SK-N-SH (cell line): ENCODE measurements at regions not wholly inside any gene's neighbourhood (a gene's known extent, or its start where the extent isn't known, plus 50 kb on each side); places are given as distances from the start of the nearest gene placed in this dataset.
"Not testable (repeated sequence)": the region's sequence is repeated elsewhere in the genome, so short reads cannot be mapped to it uniquely, and the experiment has no call there.

ENCODE experiments used
- CTCF ChIA-PET: fragments of 300-600, 350-600 bp; formaldehyde crosslinking; extraction: SDS; loops from one replicate; lab custom pipeline; 2021; lab: Yijun Ruan, JAX
- POLR2A ChIA-PET: fragments of 350-600 bp; sonication (Branson Sonifier 250); formaldehyde crosslinking; extraction: SDS; loops from one replicate; lab custom pipeline; 2020; ENCODE audit warnings: antibody characterized with exemption, inconsistent platforms; lab: Yijun Ruan, JAX
- DNase-seq: peaks from one replicate; pipeline ENCODE4 v3.0.0; 2012
- H2AFZ ChIP-seq: fragments of 200-600 bp; sonication (generic); 2 replicates; pipeline ENCODE4 v1.8.1; 2016; ENCODE audit warnings: antibody characterized with exemption, mild to moderate bottlenecking, low read depth
- H3F3A ChIP-seq: fragments of 200-600 bp; sonication (generic); replicated peaks from 2 replicates; pipeline ENCODE3; 2016; ENCODE audit warnings: antibody characterized with exemption, mild to moderate bottlenecking; ENCODE audit not compliant: insufficient read depth
- H3K27ac ChIP-seq, 2 experiments: fragments of 200-500 bp in 1 of 2; fragments of 200-600 bp in 1 of 2; sonication (Bioruptor generic) in 1 of 2; sonication (generic), shearing (Covaris generic) in 1 of 2; 2 replicates each; pipeline versions ENCODE4 v1.5.1 to v1.6.1; 2014 to 2016; ENCODE audit warnings: low read depth in 2 of 2, inconsistent platforms in 1 of 2, low read length in 1 of 2, mild to moderate bottlenecking in 1 of 2, mixed read lengths in 1 of 2
- H3K27me3 ChIP-seq: fragments of 200-600 bp; sonication (generic), shearing (Covaris generic); 2 replicates; pipeline ENCODE4 v1.6.1; 2016; ENCODE audit warnings: mixed run types; ENCODE audit not compliant: insufficient read depth
- H3K36me3 ChIP-seq, 2 experiments: fragments of 200-500 bp in 1 of 2; fragments of 200-600 bp in 1 of 2; sonication (Bioruptor generic) in 1 of 2; sonication (generic) in 1 of 2; replicated peaks in 1 of 2; 2 replicates each; pipeline versions ENCODE3 to v1.5.1; 2014 to 2016; ENCODE audit warnings: low read length in 1 of 2, mild to moderate bottlenecking in 1 of 2; ENCODE audit not compliant: insufficient read depth in 2 of 2, control insufficient read depth in 1 of 2
- H3K4me1 ChIP-seq, 2 experiments: fragments of 200-500 bp in 1 of 2; fragments of 200-600 bp in 1 of 2; sonication (Bioruptor generic) in 1 of 2; sonication (generic), shearing (Covaris generic) in 1 of 2; 2 replicates each; pipeline versions ENCODE4 v1.5.1 to v1.6.1; 2014 to 2016; ENCODE audit warnings: low read depth in 1 of 2, low read length in 1 of 2, mixed run types in 1 of 2; ENCODE audit not compliant: insufficient read depth in 2 of 2, control insufficient read depth in 1 of 2
- H3K4me2 ChIP-seq: fragments of 200-600 bp; sonication (generic), shearing (Covaris generic); 2 replicates; pipeline ENCODE4 v1.6.1; 2017; ENCODE audit warnings: mixed run types
- H3K4me3 ChIP-seq, 2 experiments: fragments of 200-500 bp in 1 of 2; fragments of 200-600 bp in 1 of 2; sonication (Bioruptor generic) in 1 of 2; sonication (generic), shearing (Covaris generic) in 1 of 2; 2 replicates each; pipeline versions ENCODE4 v1.5.1 to v1.8.1; 2014 to 2016; ENCODE audit warnings: low read depth in 2 of 2, inconsistent platforms in 1 of 2, low read length in 1 of 2, mild to moderate bottlenecking in 1 of 2, mixed read lengths in 1 of 2, moderate library complexity in 1 of 2
- H3K79me2 ChIP-seq: fragments of 200-600 bp; sonication (generic); 2 replicates; pipeline ENCODE4 v1.8.1; 2017; ENCODE audit warnings: mild to moderate bottlenecking; ENCODE audit not compliant: insufficient read depth
- H3K9ac ChIP-seq: fragments of 200-600 bp; sonication (generic); 2 replicates; pipeline ENCODE4 v1.6.1; 2017; ENCODE audit warnings: mixed run types
- H3K9me2 ChIP-seq: fragments of 200-600 bp; sonication (generic); 2 replicates; pipeline ENCODE4 v1.6.1; 2017; ENCODE audit warnings: mixed run types
- H3K9me3 ChIP-seq: fragments of 200-600 bp; sonication (generic); 2 replicates; pipeline ENCODE4 v1.6.1; 2017; ENCODE audit warnings: mixed run types, mild to moderate bottlenecking, moderate library complexity
- H4K20me1 ChIP-seq: fragments of 200-600 bp; sonication (generic); 2 replicates; pipeline ENCODE4 v1.6.1; 2017; ENCODE audit warnings: mild to moderate bottlenecking, mixed run types; ENCODE audit not compliant: insufficient read depth
- ELF1 ChIP-seq: IDR thresholded peaks from 2 replicates; pipeline ENCODE4 v1.4.0; 2012
- EZH2phosphoT487 ChIP-seq: fragments of 200-600 bp; sonication (generic); IDR thresholded peaks from 2 replicates; pipeline ENCODE4 v1.6.1; 2017; ENCODE audit warnings: low read depth, mixed run types, mild to moderate bottlenecking, antibody characterized with exemption, moderate library complexity, borderline replicate concordance
- FOSL2 ChIP-seq: IDR thresholded peaks from 2 replicates; pipeline ENCODE4 v1.4.0; 2012; ENCODE audit warnings: low read depth, mild to moderate bottlenecking, moderate library complexity, borderline replicate concordance
- MEF2A ChIP-seq: IDR thresholded peaks from 2 replicates; pipeline ENCODE4 v1.4.0; 2012; ENCODE audit warnings: low read depth, borderline replicate concordance
- NFIC ChIP-seq: IDR thresholded peaks from 2 replicates; pipeline ENCODE4 v1.4.0; 2012; ENCODE audit warnings: borderline replicate concordance
- POLR2AphosphoS5 ChIP-seq: IDR thresholded peaks from 2 replicates; pipeline ENCODE4 v1.6.1; 2012; ENCODE audit warnings: low read depth, low read length
- RFX5 ChIP-seq: IDR thresholded peaks from 2 replicates; pipeline ENCODE4 v1.6.1; 2012; ENCODE audit warnings: mild to moderate bottlenecking, improper control_type of control experiment, low read length
- SIN3A ChIP-seq: IDR thresholded peaks from 2 replicates; pipeline ENCODE4 v1.6.1; 2012; ENCODE audit warnings: low read depth, mild to moderate bottlenecking, low read length, moderate library complexity, borderline replicate concordance
- TCF12 ChIP-seq: IDR thresholded peaks from 2 replicates; pipeline ENCODE4 v1.4.0; 2012
- YY1 ChIP-seq: IDR thresholded peaks from 2 replicates; pipeline ENCODE4 v1.4.0; 2012; ENCODE audit warnings: low read depth, mild to moderate bottlenecking
- WGBS: methylation state at CpG from one replicate; pipeline ENCODE4 v1.1.6; 2017; ENCODE audit warnings: low lambda C conversion rate; 5-methylcytosine and 5-hydroxymethylcytosine counted together
- TF ChIP-seq, protein P1 (sequence below): IDR thresholded peaks from 2 replicates; pipeline ENCODE4 v1.4.0; 2012; ENCODE audit warnings: low read depth
- TF ChIP-seq, protein P2 (sequence below): fragments of 200-600 bp; sonication (generic); IDR thresholded peaks from 2 replicates; pipeline ENCODE4 v1.6.1; 2017; ENCODE audit warnings: antibody characterized with exemption, mild to moderate bottlenecking, moderate library complexity

DNA sequence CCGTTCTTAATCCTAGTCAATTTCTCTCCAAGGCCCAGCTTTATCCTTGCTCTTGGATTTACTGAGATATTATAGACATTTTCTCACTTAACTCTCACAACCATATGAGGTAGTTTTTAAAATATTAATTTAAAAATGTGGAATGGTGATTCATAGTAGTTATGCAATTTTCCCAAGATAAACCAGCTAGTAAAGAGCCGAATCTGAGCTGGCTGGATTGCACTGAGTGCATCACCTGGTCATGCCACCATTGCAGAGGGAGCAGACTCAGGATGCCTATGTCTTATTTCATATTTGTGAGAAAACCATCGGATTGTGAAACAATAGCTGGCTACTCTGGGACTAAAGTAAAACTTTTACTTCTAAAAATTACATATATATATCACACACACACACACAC, 494.0 kb downstream of the KCNT2 start:
- H3K4me3 ChIP-seq: no peak overlapping the region
- no peak overlapping the region for H3K4me2 ChIP-seq
- H3K9ac ChIP-seq: no peak overlapping the region
- H2AFZ ChIP-seq: no peak overlapping the region
- no peak for TF ChIP-seq SIN3A
- no peak for TF ChIP-seq ELF1
- TF ChIP-seq TCF12: no peak
- TF ChIP-seq, protein P1, sequence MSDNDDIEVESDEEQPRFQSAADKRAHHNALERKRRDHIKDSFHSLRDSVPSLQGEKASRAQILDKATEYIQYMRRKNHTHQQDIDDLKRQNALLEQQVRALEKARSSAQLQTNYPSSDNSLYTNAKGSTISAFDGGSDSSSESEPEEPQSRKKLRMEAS: no peak
- TF ChIP-seq FOSL2: no peak
- no peak for TF ChIP-seq NFIC
- no peak for TF ChIP-seq EZH2phosphoT487
- no peak for TF ChIP-seq MEF2A
- TF ChIP-seq, all 33 proteins: peak for 0
- Histone ChIP-seq H3K4me1 (no peaks in the 10 kb centered on the region), H3F3A (no peaks in the 10 kb centered on the region), H3K9me3 (no peaks in the 10 kb centered on the region), H3K79me2 (no peaks in the 10 kb centered on the region), H4K20me1 (no peaks in the 10 kb centered on the region), H3K27ac (no peak overlapping the region), H3K27me3 (no peaks in the 10 kb centered on the region), H3K9me2 (no peaks in the 10 kb centered on the region), H3K36me3 (no peaks in the 10 kb centered on the region)
- WGBS: 55% methylated on average over 3 of the region's 3 CpGs
- ChIA-PET POLR2A (no interaction called here), CTCF (interaction anchor here (0.7 kb wide), 1 partner anchor 18 kb away, joined by 3 read pairs; no protein-coding TSS in a partner anchor)
- DNase-seq: no peak

DNA sequence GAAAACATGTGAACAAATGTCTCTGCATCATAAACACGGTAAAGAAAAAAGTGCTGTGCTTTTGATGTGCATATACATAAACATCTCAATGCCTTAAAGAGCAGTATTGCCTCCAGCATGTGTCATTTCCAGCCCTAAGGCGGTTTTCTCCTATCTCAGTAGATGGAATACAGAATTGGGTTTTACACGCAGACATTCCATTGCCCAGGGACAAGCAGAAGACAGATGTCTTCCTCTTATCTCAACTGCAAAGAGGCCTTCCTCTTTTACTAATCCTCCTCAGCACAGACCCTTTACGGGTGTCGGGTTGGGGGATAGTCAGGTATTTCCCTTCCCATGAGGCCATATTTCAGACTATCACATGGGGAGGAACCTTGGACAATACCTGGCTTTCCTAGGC, 499.2 kb downstream of the KCNT2 start:
- H3K9me3 ChIP-seq, H4K20me1 ChIP-seq, H3K4me3 ChIP-seq, POLR2A ChIA-PET, CTCF ChIA-PET, H3K4me2 ChIP-seq, H3K27ac ChIP-seq, DNase-seq, H3K9me2 ChIP-seq, H3K79me2 ChIP-seq, H3K9ac ChIP-seq, H3K36me3 ChIP-seq, H3F3A ChIP-seq, H2AFZ ChIP-seq, H3K4me1 ChIP-seq, H3K27me3 ChIP-seq: not testable (repeated sequence)
- 18% methylated on average over 3 of the region's 5 CpGs for WGBS

DNA sequence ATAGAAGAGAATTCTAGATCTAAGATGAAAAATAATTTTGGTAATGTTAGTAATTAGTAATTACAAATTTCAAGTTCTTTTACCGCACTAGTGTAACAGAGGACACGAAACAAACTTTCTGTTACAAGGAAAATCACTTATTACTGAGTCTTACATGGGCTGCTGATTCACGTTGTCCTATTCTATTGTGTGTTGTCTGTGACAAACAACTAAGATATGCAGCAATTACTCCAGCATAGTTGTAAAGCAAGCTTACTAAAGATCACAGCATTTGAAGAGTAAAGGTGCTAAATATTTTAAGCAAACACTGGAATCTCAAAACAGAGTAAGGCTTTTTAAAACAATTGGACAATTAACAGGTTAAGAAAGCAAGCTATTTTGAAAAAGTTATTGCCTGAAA, 502.3 kb downstream of the KCNT2 start:
- ChIA-PET POLR2A (no interaction called here), CTCF (no interaction called here)
- H3K4me2 ChIP-seq: no peak overlapping the region
- WGBS: 39% methylated on average over 3 of the region's 3 CpGs
- H2AFZ ChIP-seq: no peak overlapping the region
- no peaks in the 10 kb centered on the region for H3K9me3 ChIP-seq
- no peak overlapping the region for H3K27ac ChIP-seq
- DNase-seq: no peak
- H3K4me1 ChIP-seq: no peaks in the 10 kb centered on the region
- H3K4me3 ChIP-seq: no peak overlapping the region
- H3K9me2 ChIP-seq: no peaks in the 10 kb centered on the region
- H3K27me3 ChIP-seq: no peaks in the 10 kb centered on the region
- no peaks in the 10 kb centered on the region for H4K20me1 ChIP-seq
- no peaks in the 10 kb centered on the region for H3K36me3 ChIP-seq
- no peaks in the 10 kb centered on the region for H3K79me2 ChIP-seq
- H3F3A ChIP-seq: no peaks in the 10 kb centered on the region
- H3K9ac ChIP-seq: no peak overlapping the region
- no peak for TF ChIP-seq YY1
- TF ChIP-seq, protein P2, sequence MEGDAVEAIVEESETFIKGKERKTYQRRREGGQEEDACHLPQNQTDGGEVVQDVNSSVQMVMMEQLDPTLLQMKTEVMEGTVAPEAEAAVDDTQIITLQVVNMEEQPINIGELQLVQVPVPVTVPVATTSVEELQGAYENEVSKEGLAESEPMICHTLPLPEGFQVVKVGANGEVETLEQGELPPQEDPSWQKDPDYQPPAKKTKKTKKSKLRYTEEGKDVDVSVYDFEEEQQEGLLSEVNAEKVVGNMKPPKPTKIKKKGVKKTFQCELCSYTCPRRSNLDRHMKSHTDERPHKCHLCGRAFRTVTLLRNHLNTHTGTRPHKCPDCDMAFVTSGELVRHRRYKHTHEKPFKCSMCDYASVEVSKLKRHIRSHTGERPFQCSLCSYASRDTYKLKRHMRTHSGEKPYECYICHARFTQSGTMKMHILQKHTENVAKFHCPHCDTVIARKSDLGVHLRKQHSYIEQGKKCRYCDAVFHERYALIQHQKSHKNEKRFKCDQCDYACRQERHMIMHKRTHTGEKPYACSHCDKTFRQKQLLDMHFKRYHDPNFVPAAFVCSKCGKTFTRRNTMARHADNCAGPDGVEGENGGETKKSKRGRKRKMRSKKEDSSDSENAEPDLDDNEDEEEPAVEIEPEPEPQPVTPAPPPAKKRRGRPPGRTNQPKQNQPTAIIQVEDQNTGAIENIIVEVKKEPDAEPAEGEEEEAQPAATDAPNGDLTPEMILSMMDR: no peak
- TF ChIP-seq NFIC: no peak
- TF ChIP-seq POLR2AphosphoS5: no peak
- no peak for TF ChIP-seq RFX5
- TF ChIP-seq, protein P1: no peak
